ENCODE measurements at regions not wholly inside any gene's neighbourhood (a gene's known extent, or its start where the extent isn't known, plus 50 kb on each side); places are given as distances from the start of the nearest gene placed in this dataset.
"Not testable (repeated sequence)": the region's sequence is repeated elsewhere in the genome, so short reads cannot be mapped to it uniquely, and the experiment has no call there.

DNA sequence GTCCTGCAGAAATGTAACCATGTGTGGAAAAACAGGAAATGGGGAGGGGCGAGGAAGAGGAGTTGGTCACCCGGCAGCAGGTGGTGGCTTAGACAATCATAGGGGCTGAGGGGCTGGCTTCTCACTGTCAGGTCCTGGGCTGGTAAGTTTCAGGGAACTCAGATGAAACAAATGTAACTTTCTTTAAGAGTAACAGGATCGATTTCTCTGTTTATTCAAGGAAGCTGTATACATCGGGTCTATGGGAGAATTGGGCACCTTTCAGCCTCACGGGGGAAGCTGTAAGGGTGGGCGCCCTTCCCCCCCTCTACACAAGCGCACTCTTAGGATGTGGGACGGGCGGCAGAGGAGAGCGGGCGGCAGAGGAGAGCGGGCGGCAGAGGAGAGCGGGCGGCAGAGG is 104.3 kb upstream of the SIMC1 start:
- no peak for ATAC-seq
- WGBS, 3 donors, result 9 to 29% (median 9%) methylated on average over 8 to 15 of the region's 15 CpGs
- no peaks in the 10 kb centered on the region for H3K9me3 ChIP-seq
- no peaks in the 10 kb centered on the region for H3K36me3 ChIP-seq (ENCODE audit: insufficient read depth in 1 of 2, low read depth in 1 of 2)
- TF ChIP-seq, protein P1, sequence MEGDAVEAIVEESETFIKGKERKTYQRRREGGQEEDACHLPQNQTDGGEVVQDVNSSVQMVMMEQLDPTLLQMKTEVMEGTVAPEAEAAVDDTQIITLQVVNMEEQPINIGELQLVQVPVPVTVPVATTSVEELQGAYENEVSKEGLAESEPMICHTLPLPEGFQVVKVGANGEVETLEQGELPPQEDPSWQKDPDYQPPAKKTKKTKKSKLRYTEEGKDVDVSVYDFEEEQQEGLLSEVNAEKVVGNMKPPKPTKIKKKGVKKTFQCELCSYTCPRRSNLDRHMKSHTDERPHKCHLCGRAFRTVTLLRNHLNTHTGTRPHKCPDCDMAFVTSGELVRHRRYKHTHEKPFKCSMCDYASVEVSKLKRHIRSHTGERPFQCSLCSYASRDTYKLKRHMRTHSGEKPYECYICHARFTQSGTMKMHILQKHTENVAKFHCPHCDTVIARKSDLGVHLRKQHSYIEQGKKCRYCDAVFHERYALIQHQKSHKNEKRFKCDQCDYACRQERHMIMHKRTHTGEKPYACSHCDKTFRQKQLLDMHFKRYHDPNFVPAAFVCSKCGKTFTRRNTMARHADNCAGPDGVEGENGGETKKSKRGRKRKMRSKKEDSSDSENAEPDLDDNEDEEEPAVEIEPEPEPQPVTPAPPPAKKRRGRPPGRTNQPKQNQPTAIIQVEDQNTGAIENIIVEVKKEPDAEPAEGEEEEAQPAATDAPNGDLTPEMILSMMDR (IDR thresholded peaks at IDR 0.05), result no peak
- H3K27ac ChIP-seq, result no peak overlapping the region
- H3K4me1 ChIP-seq, result no peaks in the 10 kb centered on the region
- no peak overlapping the region for H3K4me3 ChIP-seq
- no peak for DNase-seq
- intact Hi-C loops (cut with DNase I), result no loop called here
- H3K27me3 ChIP-seq (ENCODE audit: insufficient read depth in 3 of 3, low read length in 2 of 3), result peaks cover 0 to 14% (median 11%) of the 10 kb centered on the region in 3 donors

DNA sequence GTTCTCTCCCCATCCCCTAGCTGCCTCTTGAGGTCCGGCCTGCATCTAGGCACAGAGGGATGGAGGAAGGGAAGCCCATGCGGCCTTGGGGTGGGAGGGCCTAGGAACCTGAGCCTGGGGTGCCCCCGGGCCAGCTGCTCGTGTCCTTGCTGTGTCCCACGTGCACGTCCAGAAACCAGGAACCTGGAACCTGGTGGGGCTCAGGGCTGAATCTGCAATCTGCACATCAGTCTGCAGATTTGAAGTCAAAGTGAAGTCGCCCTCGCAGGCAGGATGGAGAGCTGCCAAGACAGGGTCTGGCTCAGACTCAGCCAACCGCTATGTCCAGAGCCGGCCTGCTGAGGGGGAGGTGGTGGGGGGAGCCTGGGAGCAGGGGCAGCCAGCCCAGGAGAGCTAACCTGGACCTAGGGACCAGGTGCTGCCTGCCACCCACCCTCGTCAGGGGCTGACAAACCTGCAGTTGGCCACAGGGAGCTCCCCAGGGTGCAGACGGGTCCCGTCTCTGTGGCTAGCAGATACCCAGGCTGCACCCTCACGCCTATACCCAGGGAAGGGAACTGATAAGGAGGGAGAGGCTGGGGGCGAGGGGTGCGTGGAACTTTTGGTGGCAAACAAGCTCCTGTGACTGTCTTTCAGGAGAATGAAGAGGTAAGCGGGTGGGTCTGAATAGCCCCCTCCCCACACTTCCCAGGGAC is 103.5 kb upstream of the SIMC1 start:
- ATAC-seq, result no peak
- Histone ChIP-seq H3K9me3 (no peaks in the 10 kb centered on the region), H3K4me1 (no peaks in the 10 kb centered on the region), H3K27me3 (ENCODE audit: insufficient read depth in 3 of 3, low read length in 2 of 3) (peaks cover 0 to 17% (median 11%) of the 10 kb centered on the region in 3 donors), H3K4me3 (no peak overlapping the region), H3K27ac (no peak overlapping the region), H3K36me3 (ENCODE audit: insufficient read depth in 1 of 2, low read depth in 1 of 2) (no peaks in the 10 kb centered on the region)
- no peak for DNase-seq
- TF ChIP-seq, protein P1 (IDR thresholded peaks at IDR 0.05), result no peak
- intact Hi-C loops (cut with DNase I), result no loop called here
- 36 to 43% (median 37%) methylated on average over 17 of the region's 17 CpGs for WGBS, 3 donors

DNA sequence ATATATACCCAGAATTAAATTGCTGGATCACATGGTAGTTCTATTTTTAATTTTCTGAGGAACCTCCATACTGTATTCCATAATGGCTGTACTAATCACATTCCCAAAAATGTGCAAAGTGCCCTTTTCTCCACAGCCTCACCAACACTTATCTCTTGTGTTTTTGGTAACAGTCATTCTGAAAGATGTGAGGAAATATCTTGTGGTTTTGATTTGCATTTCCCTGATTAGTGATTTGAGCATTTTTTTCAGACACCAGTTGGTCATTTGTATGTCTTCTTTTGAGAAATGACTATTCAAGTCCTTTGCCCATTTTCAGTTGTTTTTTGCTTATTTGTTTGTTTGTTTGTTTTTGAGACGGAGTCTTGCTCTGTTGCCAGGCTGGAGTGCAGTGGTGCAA is 98.1 kb upstream of the SIMC1 start:
- intact Hi-C loops (cut with DNase I), result not testable (repeated sequence)
- 91 to 94% (median 92%) methylated on average over 1 of the region's 1 CpG for WGBS, 3 donors

DNA sequence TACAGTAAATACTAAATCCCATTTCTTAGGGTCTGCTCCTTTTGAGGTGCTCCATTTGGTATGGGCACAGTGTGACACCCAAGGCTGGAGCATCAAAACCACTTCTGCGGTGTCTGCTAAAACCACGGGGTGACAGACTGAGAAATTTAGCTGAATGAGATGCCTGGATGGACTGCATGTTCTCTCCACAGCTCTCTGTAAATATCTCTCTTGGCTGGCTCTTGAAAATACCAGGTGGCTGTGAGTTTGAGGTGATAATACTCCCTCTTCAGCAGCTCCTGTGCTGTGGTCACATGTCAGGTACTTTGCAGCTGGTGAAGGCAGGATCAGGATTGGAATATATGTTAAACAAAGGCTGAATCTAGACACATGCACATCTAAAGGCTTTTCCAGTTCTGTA is 93.7 kb upstream of the SIMC1 start:
- TF ChIP-seq, protein P1 (IDR thresholded peaks at IDR 0.05), result no peak
- DNase-seq (no peak), ATAC-seq (no peak)
- Histone ChIP-seq H3K27me3 (ENCODE audit: insufficient read depth in 3 of 3, low read length in 2 of 3) (peaks cover 0 to 15% (median 2%) of the 10 kb centered on the region in 3 donors), H3K36me3 (ENCODE audit: insufficient read depth in 1 of 2, low read depth in 1 of 2) (no peaks in the 10 kb centered on the region), H3K4me3 (no peak overlapping the region), H3K4me1 (no peaks in the 10 kb centered on the region), H3K9me3 (no peaks in the 10 kb centered on the region), H3K27ac (no peak overlapping the region)
- 38 to 81% (median 74%) methylated on average over 2 of the region's 2 CpGs for WGBS, 3 donors
- intact Hi-C loops (cut with DNase I), result no loop called here

More for the DNA sequence above, 98.1 kb upstream of the SIMC1 start:
- not testable (repeated sequence) for H3K27me3 ChIP-seq (ENCODE audit: insufficient read depth in 3 of 3, low read length in 2 of 3); H3K36me3 ChIP-seq (ENCODE audit: insufficient read depth in 1 of 2, low read depth in 1 of 2); H3K27ac ChIP-seq; H3K4me3 ChIP-seq; ATAC-seq; DNase-seq; H3K4me1 ChIP-seq; H3K9me3 ChIP-seq

DNA sequence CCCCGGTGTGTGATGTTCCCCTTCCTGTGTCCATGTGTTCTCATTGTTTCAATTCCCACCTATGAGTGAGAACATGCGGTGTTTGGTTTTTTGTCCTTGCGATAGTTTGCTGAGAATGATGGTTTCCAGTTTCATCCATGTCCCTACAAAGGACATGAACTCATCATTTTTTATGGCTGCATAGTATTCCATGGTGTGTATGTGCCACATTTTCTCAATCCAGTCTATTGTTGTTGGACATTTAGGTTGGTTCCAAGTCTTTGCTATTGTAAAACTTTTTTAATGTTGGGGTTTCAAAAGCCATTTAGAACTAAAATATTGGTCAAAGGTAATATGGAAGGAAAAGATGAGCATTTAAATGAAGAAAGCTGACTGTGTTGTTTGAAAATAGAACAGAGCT is 88.3 kb upstream of the SIMC1 start:
- H3K27ac ChIP-seq; ATAC-seq; DNase-seq; intact Hi-C loops (cut with DNase I); H3K36me3 ChIP-seq (ENCODE audit: insufficient read depth in 1 of 2, low read depth in 1 of 2); H3K4me3 ChIP-seq; H3K4me1 ChIP-seq; H3K9me3 ChIP-seq: not testable (repeated sequence)
- WGBS, 3 donors, result 91 to 100% (median 95%) methylated on average over 3 of the region's 3 CpGs
- peaks cover 0 to 38% (median 6%) of the 10 kb centered on the region in 3 donors for H3K27me3 ChIP-seq (ENCODE audit: insufficient read depth in 3 of 3, low read length in 2 of 3)

DNA sequence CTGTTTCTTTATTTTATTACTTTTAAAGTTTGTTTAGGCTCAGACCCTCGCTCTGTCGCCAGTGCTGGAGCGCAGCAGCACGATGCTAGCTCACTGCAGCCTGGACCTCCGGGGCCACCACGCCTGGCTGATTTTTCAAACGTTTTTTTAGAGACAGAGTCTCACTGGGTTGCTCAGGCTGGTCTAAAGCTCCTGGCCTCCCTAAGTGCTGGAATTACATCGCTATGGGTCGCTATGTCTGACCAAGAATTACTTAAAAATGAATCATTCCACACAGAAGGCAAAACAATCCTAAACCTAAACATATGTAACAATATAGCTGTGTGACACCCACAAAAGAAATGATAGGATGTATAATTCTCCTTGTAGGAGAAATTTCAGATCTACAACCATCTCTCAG is 86.9 kb upstream of the SIMC1 start:
- no peak for ATAC-seq
- peaks cover 0 to 35% (median 6%) of the 10 kb centered on the region in 3 donors for H3K27me3 ChIP-seq (ENCODE audit: insufficient read depth in 3 of 3, low read length in 2 of 3)
- no peaks in the 10 kb centered on the region for H3K4me1 ChIP-seq
- 64 to 77% (median 75%) methylated on average over 9 of the region's 9 CpGs for WGBS, 3 donors
- no peak for DNase-seq
- no peak overlapping the region for H3K4me3 ChIP-seq
- TF ChIP-seq, protein P1 (IDR thresholded peaks at IDR 0.05), result no peak
- H3K9me3 ChIP-seq, result no peaks in the 10 kb centered on the region
- no peaks in the 10 kb centered on the region for H3K36me3 ChIP-seq (ENCODE audit: insufficient read depth in 1 of 2, low read depth in 1 of 2)
- intact Hi-C loops (cut with DNase I), result no loop called here
- H3K27ac ChIP-seq, result no peak overlapping the region
